GM12875 (cell line): ENCODE measurements at regions not wholly inside any gene's neighbourhood (a gene's known extent, or its start where the extent isn't known, plus 50 kb on each side); places are given as distances from the start of the nearest gene placed in this dataset.
"Not testable (repeated sequence)": the region's sequence is repeated elsewhere in the genome, so short reads cannot be mapped to it uniquely, and the experiment has no call there.

Experiments
- H3K4me3 ChIP-seq: one replicate; pipeline ENCODE4 v1.5.1; 2011; ENCODE audit warnings: low read depth, low read length, control low read depth
- CTCF ChIP-seq: IDR thresholded peaks from 2 replicates; pipeline ENCODE4 v1.5.1; 2011; ENCODE audit warnings: low read depth, mild to moderate bottlenecking, control low read depth, inconsistent platforms, low read length, moderate library complexity, borderline replicate concordance; ENCODE audit not compliant: insufficient read depth

DNA sequence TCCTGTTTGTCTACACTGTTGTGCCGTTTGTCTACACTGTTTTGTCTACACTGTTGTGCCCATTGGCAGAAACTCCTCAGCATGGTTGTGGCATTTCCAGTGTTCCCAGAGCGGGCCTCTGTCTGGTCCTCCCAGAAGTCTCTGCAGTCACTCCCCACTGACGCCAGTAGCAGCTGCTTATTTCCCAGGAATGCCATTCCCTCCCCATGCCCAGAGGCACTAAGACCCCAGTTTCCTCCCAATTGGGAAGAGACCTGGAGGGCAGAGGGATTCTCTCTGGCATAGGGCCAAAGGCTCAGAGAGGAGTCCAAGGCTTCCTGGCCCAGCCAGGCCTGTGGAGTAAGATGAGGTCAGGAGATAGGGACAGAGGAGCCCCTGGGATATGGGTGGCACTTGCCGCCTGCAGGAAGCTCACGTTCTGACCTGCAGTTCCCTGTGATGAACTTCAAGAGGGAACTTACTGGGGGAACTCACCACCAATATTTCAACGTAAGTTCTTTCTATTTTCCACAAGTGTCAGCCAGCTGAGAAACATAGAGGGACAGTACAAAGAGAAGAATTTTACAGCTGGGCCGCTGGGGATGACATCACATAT is 69.1 kb downstream of the TNFAIP2 start:
- H3K4me3 ChIP-seq, result no peak overlapping the region
- no peak for TF ChIP-seq CTCF

GRCh38 chr14:103192861-103193260 is 69.6 kb downstream of the TNFAIP2 start:
- not testable (repeated sequence) for H3K4me3 ChIP-seq

DNA sequence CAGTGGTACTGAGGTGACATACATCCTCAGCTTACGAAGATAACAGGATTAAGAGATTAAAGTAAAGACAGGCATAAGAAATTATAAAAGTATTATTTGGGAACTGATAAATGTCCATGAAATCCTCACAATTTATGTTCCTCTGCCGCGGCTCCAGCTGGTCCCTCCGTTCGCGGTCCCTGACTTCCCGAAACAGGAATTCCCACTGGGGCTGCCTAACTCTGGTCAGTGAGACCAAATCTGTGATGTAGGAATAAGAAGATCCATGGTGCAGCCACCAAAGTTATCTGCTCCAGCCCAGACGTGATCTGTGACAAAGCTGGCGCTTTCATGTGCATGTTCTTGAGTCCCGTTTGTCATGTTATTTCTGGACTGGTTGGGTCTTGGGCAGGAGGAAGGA is 70.2 kb downstream of the TNFAIP2 start:
- H3K4me3 ChIP-seq, result not testable (repeated sequence)

GRCh38 chr14:103194256-103195045 is 71.2 kb downstream of the TNFAIP2 start:
- TF ChIP-seq CTCF, result no peak
- H3K4me3 ChIP-seq, result no peak overlapping the region

DNA sequence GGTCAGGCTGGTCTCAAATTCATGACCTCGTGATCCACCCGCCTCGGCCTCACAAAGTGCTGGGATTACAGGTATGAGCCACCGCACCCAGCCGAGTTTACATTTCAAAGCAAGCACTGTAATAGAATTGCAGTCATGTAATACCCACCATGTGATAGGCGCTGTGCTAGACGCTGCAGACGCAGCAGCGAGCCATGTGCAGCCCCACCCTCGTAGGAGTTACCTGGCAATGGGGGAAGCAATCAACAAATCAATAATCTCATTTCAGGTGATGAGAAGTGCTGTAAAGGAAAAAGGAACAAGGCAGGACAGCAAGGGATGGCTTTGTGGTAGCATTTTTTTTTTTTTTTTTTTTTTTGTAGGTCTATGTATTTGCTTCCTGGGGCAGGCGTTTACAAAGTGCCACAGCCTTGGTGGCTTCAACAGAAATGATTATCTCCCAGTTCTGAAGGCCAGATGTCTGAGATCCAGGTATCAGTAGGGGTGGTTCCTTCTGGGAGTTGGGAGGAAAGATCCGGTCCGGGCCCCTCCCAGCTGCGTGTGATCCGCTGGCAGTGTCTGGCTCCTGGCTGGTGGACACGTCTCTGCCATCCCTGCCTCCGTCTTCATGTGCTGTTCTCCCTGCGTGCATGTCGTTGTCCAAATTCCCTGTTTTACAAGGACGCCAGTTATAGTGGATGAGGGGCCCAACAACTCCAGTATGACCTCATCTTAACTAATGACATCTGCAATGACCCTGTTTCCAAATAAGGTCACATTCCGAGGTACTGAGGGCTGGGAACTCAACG is 72.8 kb downstream of the TNFAIP2 start:
- no peak for TF ChIP-seq CTCF
- no peak overlapping the region for H3K4me3 ChIP-seq

DNA sequence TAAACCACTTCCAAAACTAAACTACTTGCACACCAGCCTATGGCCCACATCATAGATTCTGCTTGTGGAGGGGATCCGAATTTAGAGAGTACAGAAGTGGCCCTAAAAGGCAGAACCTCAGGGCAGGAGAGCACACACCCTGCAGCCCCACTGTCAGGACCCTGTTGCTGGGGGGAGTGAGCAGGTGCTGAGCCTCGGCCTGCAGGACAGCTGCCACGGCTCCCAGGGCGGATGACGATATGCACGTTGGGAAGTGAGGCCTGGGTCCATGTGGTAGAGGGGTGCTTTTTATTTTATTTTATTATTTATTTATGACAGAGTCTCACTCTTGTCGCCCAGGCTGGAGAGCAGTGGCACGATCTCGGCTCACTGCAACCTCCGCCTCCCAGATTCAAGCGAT is 73.5 kb downstream of the TNFAIP2 start:
- no peak overlapping the region for H3K4me3 ChIP-seq
- no peak for TF ChIP-seq CTCF

DNA sequence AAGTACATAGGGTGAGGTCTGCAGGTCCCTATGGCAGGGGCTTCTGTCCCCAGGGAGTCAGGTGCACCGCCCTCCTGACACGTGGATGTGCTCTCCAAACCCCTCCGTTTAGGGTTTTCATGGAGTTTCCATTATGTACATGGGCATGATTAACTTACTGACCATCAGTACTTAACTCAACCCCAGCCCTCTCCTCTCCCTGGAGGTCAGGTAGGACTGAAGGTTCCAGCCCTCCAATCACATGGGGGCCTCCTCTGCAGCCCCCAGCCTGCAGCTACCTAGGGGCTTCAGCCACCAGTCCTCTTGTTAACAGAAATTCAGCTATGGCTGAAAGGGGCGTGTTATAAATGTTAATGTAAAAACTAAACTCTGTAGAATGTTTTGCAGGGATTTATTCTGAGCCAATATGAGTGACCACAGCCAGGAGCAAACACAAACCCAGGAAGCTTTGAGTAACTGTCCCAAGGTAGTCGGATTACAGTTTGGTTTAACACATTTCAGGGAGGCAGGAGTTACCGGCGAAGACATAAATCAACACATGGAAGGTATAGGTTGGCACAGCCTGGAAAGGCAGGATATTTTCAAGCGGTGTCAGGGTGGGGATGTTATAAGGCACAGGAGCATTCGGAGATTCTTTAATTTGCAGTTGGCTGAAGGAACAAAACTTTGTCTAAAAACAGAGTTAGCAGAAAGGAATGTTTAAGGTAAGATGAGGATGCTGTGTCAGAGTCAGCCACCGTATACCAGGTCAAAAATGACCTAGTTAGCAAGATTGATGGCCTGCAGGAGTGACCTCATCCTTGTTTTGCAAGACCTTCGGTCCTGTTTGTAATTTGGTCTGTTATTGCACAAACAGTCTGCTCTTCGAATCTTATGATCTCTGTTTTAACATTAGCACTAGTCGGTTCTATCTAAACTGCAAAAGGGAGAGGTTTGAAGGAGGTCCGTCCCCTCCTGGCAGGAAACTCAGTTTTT is 75.2 kb downstream of the TNFAIP2 start:
- no peak overlapping the region for H3K4me3 ChIP-seq
- no peak for TF ChIP-seq CTCF
